ENCODE measurements at regions not wholly inside any gene's neighbourhood (a gene's known extent, or its start where the extent isn't known, plus 50 kb on each side); places are given as distances from the start of the nearest gene placed in this dataset.

GRCh38 chr13:53537586-53537985 is 509.0 kb downstream of the OLFM4 start:
- TF ChIP-seq POLR2A (IDR thresholded peaks at IDR 0.05) (no peak), CTCF (IDR thresholded peaks at IDR 0.05) (no peak)

Measured in esophagus squamous epithelium (tissue), 4 donors.